Activated CD8-positive, alpha-beta memory T cell treated with anti-CD3 and anti-CD28 coated beads for 1 hour (primary cell): ENCODE measurements at regions not wholly inside any gene's neighbourhood (a gene's known extent, or its start where the extent isn't known, plus 50 kb on each side); places are given as distances from the start of the nearest gene placed in this dataset.
"Not testable (repeated sequence)": the region's sequence is repeated elsewhere in the genome, so short reads cannot be mapped to it uniquely, and the experiment has no call there.

Source experiments
- DNase-seq, 2 donors: peaks; one replicate each; pipeline ENCODE4 v3.0.0-alpha.2; 2020; ENCODE audit warnings: low read depth in 1 of 2; ENCODE audit errors: extremely low read depth in 1 of 2

DNA sequence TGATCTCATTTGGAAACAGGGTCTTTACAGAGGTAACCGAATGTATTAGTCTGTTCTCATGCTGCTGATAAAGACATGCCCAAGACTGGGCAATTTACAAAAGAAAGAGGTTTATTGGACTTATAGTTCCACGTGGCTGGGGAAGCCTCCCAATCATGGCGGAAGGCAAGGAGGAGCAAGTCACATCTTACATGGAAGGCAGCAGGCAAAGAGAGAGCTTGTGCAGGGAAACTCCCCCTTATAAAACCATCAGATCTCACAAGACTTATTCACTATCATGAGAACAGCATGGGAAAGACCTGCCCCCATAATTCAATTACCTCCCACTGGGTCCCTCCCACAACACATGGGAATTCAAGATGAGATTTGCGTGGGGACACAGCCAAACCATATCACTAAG, 171.8 kb upstream of the ID2 start:
- DNase-seq = not testable (repeated sequence)

DNA sequence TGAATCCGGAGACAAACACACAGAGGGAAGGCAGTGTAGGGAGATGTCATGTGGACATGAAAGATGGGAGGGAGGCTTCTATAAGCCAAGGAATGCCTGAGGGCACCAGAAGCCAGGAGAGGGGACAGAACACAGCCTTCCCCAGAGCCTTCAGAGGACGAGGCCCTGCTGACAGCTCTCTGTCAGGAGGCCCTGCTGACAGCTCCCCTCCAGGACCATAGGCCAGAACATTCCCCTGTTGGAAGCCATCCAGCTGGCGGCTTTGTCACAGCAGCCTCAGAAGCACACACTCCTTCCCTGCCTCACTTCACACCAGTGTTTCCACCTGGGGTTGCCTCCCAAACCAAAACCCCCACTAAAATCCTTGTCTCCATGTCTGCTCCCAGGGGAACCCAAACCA, 171.3 kb upstream of the ID2 start:
- no peak for DNase-seq

- DNase-seq = no peak
Observed at GRCh38 chr2:8511868-8512612, 169.8 kb upstream of the ID2 start.

- DNase-seq = no peak
Observed at GRCh38 chr2:8513601-8514273, 168.1 kb upstream of the ID2 start.

GRCh38 chr2:8514274-8514662, 167.6 kb upstream of the ID2 start:
- DNase-seq = no peak

DNA sequence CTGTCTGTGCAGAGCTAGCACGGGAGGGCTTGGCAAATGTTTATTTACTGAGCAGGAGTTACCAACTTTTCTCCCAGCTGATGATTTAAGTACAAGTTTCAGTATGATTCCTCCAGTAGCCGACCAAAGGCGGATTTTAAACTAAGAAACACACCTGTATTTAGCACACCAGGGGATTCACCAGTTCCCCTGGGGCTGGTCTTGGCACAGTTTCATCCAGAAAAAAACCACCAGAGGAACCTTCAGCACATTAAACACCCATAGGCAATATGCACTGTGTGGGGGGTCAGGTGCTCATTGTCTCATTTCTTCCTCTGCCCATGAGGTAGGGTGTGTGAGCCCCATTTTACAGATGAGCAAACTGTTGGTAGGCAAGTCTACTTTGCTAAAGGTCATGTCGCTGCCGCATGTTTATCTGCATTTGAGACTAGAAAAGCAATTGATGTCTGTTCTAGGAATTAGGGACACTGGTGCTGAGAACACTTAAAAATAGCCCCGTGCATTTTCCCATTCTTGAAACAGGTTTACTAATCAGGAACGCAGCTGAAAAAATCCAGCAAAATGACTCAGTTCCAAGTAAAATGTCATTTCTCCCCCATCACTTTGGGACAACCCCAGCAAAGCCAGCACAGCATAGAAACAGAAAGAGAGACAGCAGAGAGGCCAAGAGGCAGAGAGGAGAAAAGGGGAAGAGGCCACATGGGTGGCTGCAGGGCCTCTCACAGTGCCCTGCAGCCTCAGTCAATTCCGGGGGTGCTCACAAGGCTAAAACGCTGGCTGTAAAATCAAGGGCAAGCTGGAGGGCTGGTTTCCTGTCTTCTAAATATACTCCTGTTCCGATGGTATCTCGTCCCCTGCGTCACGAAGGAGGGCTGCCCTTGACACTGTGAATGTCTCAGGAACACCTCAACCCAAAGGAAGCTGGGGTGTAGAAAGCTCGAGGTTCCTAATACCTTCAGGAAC, 166.8 kb upstream of the ID2 start:
- DNase-seq = peak; percentile 30 to 34

- DNase-seq = no peak
Observed at GRCh38 chr2:8515864-8516533, 165.9 kb upstream of the ID2 start.

- DNase-seq = no peak
Observed at GRCh38 chr2:8517850-8518498, 163.9 kb upstream of the ID2 start.

- DNase-seq = no peak
Observed at GRCh38 chr2:8518979-8519668, 162.7 kb upstream of the ID2 start.

DNA sequence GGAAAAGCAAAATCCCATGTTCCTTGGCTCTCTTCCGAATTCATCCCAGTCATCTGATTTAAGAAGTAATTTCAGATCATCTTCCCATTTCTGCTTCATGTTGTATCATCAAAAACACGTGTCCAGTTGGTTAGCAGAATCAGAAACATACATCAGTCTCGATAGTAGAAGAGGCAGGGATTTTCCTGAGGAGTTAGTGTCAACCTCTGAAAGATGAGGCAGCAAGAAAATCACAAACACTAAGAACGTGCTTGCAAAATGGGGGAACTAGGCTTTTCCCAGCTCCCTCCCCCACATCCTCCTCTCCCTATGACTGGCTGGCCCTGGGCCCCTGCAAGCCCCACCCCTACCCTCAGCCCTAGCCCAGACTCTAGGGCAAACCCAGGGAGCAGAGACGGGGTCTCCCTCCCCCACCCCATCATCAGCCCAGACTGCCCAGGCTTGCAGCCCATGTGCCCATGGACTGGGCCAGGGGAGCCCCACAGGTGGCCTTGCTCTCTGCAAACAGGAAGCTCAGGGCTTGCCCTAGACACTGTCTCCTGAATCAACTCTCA, 161.0 kb upstream of the ID2 start:
- no peak for DNase-seq

DNA sequence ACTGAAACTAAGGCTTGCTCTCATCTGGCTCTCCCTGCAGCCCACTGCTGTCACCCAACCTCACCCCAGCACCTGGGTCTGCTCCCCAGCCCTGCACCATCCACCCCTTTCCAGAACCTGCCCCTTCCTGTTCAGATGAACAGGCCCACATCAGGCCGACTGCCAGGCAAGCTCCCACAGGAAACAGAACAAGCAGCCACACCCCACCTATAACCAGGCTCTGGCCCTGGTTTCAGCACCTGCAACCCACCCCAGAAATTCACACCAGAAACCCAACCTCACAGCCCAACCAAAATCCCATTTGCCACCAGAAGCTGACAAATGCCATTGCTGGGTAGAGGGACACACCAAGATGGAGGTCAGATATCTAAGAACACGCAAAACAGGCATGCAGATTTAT, 159.2 kb upstream of the ID2 start:
- DNase-seq = no peak

DNA sequence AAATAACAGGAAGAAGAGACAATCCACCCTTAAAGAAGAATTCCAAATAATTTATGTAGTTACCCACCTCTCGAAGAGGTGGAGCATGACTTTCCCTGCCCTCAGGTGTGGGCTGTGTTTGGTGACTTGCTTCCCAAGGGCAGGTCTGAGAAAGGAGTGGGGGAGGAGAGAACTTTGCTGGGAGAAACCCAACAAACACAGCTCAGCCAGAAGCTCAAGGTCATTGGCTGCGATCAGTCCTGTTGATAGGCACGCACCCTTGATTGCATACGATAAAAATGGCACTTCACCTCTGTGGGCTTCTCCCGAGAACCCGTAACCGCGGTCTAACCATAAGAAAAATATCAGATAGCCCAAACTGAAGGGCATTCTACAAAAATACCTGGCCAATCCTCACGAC, 157.5 kb upstream of the ID2 start:
- no peak for DNase-seq

DNA sequence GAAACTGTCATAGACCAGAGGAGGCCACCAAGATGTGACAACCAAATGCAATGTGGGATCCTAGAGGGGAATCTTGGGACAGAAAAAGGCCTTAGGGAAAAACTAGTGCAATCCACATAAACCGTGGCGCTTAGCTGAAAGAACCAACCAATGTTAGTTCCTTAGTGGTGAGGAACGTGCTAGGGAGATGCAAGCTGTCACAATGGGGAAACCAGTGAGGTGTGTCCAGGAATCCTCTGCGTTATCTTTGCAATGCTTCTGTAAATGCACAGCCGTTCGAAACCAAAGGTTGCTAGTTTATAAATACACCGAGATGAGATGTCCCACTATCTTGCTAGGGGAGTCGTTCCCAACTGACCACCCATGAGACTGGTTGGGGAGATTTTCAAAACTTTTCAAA, 157.0 kb upstream of the ID2 start:
- DNase-seq = no peak

GRCh38 chr2:8525236-8525581, 156.6 kb upstream of the ID2 start:
- no peak for DNase-seq

DNA sequence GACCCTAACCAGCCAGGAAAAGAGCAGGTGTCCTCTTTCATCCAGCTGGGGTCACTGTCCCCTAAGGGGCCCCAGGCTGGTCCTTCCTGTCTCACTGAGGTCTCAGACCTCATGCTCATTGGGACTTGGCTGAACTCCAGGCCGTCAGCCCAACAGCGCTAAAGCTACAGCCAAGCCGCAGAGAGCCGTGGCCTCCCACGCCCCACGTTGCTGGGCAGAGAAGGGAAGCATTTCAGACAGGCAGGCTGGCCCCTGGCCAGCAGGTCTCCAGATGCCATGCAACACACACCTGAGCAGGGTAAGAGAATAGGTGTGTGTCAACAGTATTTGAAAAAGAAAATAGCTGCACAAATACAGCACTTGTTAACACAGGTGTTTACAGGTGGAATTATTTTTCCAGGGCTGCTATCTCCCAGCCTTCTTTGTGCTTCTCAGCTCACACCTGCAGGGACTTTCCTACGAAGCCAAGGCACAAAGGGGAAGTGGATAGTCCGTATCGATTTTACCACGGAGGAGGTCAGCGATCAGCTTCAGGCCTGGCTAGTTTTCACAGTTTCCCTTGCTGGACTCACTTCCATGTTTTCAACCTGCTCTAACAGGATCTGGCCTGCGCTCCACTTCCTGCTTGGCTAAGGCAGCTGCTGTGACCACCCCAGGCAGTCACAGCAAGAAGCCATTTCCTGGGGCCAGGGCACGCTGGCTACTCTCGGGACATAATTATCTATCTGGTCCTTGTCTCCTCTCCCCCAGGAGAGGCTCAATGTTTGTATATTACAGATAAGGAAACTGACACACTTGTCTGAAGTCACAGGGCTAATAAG, 156.1 kb upstream of the ID2 start:
- no peak for DNase-seq

- no peak for DNase-seq
Observed at GRCh38 chr2:8526403-8526696, 155.5 kb upstream of the ID2 start.

DNA sequence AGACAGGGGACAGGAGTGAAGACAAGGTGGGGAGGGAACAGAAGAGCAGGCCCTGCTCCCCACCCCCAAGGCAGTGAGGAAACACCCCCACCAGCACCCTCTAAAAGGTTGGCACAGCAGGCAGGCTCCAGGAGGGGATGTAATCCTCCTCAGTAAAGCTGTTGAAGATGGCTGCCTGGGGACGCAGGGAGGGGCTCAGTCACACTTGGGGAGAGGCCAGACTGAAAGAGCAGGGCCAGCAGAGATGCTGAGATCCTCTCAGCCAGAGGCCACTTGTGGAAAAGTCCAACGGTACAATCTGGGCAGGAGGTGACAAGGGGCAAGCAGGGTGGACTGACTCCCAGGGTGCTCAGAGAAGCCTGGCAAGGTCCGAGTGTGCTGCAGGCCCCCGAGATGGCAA, 154.8 kb upstream of the ID2 start:
- no peak for DNase-seq

- DNase-seq = no peak
Observed at GRCh38 chr2:8527676-8528075, 154.2 kb upstream of the ID2 start.

GRCh38 chr2:8528863-8529262, 153.0 kb upstream of the ID2 start:
- no peak for DNase-seq
